ENCODE measurements at regions not wholly inside any gene's neighbourhood (a gene's known extent, or its start where the extent isn't known, plus 50 kb on each side); places are given as distances from the start of the nearest gene placed in this dataset.

DNA sequence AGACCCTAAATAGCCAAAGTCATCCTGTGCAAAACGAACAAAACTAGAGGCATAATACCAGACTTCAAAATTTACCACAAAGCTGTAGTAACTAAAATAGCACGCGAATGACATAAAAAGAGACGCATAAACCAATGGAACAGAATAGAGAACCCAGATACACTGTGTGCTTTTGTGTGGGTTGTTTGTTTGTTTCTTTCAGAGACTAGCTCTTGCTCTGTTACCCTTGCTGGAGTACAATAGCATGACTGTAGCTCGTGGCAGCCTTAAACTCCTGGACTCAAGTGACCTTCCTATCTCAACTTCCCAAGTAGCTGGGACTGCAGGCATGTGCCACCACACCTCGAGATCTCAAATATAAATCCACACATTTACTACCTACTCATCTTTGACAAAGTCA is 1314.6 kb upstream of the GBE1 start:
- DNase-seq = no peak

GRCh38 chr3:83074485-83074884 is 1313.0 kb upstream of the GBE1 start:
- DNase-seq = no peak

DNA sequence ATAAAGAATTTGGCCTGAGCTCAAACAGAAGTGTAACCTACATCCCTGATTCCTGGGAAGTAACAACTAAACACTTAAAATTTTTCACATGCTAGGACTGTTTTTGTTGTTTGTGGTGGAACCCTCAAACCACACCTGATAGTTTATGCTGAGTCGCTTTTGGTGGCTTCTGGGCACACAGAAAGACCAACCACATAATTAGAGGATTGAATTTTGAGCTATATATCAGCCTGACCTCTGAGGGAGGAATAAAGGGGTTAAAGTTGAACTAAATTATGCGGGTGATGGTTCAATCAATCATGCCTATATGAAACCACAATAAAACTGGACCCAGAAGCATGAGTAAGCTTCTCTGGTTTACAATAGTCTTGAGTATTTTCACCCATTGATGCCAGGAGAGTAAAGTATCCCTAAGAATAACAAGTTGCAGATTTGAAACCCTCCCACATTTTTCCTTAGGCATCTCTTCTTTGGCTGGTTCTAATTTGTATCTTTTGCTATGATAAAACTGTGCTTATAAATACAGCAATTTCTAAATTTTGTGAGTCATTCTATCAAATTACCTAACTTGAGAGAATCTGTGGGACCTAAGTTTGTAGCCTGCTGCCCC is 1304.5 kb upstream of the GBE1 start:
- no peak for DNase-seq

DNA sequence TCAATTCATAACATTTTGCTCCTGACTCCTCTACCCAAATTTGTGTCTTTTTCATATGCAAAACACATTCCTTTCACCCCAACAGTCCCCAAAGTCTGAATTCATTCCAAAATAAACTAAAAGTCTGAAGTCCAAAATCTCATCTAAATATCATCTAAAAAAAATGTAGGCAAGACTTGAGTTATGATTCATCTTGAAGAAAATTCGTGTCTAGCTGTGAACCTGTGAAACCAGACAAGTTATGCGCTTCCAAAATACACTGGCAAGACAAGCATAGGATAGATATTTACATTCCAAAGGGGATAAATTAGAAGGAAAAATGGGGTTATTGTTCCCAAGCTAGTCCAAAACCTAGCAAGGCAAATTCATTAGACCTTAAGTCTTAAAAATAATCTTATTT is 1302.0 kb upstream of the GBE1 start:
- DNase-seq = no peak

- DNase-seq = no peak
Observed at GRCh38 chr3:83048556-83048955, 1287.1 kb upstream of the GBE1 start.

DNA sequence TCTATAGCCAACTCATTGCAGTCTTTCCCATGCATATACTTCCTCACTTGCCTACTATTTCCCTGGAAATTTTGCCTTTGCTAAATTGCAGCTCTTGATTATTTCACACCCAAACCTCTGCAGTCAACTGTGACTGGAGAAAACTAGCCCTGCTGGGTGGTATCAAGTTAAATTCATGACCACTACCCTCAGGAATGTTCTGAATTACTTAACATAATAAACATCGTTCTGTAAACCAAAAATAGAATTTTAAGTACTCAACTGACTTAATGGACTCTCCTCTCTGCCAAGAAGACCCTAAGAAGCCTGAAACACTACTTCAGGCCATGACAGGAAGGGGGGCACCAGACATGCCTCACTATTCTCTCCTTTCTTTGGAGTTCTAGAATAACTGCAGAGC is 1278.0 kb upstream of the GBE1 start:
- no peak for DNase-seq

DNA sequence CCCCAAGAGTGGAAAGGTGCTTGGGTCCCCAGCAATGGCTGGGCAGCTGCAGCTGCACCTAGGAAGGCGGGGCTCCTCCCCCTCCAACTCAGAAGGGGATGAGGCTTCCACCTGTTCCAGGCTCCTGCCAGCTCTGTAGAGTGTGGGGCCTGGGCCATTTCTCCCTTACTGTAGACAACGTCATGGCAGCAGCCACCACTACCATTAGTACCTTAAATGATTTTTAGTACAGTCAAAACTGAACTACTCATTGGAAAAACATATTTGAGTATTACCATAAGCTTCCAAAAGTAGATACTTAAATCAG is 1274.2 kb upstream of the GBE1 start:
- no peak for DNase-seq

DNA sequence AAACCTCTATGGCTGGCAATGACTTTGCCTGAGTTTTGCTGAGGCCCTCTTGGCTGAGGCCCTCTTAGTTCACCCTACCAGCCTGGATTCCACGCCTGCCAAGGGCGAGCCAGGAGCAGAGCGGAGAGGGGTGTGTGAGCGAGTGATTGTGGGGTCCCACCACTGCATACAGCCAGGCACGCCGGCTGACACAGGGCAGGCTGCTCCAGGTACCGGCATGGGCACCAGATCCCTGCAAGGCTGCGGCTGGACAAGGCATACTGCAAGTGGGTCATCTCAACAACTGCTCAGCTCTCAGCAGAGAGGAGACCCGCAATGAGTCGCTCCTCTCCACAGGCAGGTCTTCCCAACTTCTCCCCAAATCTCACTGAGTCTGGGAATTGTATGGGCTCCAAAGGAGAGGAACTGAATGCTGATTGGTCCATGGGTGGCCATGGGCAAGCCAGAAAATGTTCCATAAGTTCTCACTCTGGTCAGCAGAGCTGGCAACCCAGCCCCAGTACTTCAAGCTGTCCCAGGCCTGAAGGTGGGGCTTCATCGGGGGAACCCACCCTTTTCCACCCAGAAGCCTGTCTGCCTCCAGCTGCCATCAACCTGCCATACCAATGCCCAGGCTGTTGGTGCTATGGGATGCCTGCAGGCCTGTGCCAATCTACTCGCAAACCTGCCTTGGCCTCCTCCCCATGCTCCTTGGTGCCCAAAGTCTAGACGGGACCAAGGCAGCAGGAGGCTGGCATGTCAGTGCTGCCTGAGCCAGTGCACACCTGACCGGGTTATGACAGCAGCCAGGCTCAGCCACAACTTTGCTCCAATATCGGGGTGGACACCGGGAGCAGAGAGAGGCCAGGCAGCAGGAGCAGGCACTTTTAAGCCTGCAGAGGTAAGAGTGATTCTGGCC is 1273.6 kb upstream of the GBE1 start:
- no peak for DNase-seq

DNA sequence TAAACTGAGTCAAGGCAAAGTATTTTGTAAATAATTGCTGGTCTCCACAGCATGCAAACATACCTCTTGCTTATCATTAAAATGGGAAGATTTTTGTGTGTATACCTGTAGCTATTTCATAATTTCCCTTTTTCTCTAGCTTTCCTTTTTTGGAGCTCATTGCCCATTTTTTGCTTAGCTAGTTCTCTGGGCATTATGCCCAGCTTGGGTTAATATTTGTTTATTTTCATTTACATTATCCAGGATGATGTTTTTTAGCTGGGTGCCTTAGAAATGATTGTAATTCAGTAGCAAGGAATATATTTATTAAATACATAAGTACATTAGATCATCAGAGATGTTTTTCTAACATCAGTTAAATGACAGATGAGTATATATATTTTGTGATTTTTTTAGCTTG is 1271.7 kb upstream of the GBE1 start:
- DNase-seq = no peak

DNA sequence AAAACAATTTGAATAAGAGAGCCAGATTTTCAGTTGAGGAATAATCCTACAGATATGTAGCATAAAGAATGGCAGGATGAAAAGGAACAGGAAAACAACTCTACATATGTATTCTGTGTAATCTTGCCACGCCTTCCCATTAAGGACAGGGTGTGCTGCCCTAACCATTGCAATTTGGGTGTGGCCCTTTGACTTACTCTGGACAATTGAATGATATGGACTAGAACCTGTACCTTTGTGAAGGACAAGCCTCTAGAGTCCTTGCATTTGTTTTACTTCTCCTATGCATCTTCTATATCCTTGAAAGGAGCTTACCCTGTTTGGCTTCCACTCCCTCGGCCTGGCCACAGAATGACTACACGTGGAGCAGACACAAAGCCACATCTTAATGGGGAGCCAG is 1261.6 kb upstream of the GBE1 start:
- no peak for DNase-seq

- no peak for DNase-seq
Observed at GRCh38 chr3:83011481-83011880, 1250.0 kb upstream of the GBE1 start.

DNA sequence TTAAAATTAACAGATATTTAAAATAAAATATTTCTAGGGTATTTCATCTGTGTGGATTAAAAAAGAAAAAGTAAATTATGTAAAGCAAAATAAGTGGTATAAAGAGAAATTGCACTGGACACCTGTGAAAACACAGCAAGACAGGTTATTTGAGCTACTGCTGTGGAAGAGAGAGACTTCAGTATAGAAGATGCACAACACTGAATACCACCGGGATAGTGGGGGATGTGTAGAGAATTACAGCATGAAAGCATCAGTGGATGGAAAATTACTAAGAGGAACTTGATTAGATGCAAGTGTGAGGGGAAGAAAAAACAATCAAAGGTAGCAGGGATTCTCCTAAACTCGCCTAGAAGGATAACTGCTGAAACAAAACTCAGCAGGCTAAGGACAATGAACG is 1242.5 kb upstream of the GBE1 start:
- DNase-seq = no peak

- no peak for DNase-seq
Observed at GRCh38 chr3:83002869-83003445, 1241.5 kb upstream of the GBE1 start.

GRCh38 chr3:82999777-83000176 is 1238.3 kb upstream of the GBE1 start:
- DNase-seq = no peak

- DNase-seq = no peak
Observed at GRCh38 chr3:82978368-82978767, 1216.9 kb upstream of the GBE1 start.

DNA sequence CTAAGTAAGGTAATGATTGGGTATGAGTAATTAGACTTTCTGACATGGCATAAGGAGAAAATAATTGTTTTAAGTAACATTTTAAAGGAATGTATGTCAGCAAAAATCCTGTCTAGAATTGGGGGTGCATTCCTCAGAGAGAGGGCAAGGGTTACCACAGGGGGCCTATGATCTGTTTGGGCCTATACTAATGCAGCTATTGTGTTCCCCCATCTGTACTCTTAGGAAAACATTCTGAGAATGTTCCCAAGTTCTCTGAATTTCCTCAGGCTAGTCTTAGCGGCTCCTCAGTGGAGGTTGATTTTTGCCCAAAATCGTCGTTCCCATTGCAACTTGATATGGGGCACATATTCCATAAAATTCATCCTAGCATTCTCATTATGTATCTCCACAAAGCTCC is 1216.4 kb upstream of the GBE1 start:
- DNase-seq = no peak

GRCh38 chr3:82973791-82974190 is 1212.3 kb upstream of the GBE1 start:
- no peak for DNase-seq

- DNase-seq = no peak
Observed at GRCh38 chr3:82960379-82960778, 1198.9 kb upstream of the GBE1 start.

GRCh38 chr3:82957696-82958095 is 1196.3 kb upstream of the GBE1 start:
- peak; percentile 6 for DNase-seq

DNA sequence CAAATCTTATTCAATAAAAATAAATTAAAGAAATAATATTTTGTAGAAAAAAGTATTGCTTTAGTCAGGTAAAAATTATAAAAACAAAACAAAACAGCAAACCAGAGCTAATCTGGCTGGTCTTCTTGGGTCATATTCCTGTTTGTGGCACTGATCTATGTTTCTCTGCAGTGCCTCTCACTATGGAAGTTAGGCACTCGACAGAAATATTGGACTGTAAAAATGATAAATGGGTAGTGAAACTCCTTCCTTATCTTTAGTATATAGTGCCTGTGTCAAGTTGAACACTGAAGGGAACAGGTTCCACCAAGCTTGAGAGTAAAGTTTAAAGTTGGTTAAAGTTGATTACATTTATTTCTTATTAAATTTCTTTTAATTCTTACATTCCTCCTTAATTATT is 1195.6 kb upstream of the GBE1 start:
- DNase-seq = no peak

- DNase-seq = no peak
Observed at GRCh38 chr3:82954486-82954885, 1193.0 kb upstream of the GBE1 start.

DNA sequence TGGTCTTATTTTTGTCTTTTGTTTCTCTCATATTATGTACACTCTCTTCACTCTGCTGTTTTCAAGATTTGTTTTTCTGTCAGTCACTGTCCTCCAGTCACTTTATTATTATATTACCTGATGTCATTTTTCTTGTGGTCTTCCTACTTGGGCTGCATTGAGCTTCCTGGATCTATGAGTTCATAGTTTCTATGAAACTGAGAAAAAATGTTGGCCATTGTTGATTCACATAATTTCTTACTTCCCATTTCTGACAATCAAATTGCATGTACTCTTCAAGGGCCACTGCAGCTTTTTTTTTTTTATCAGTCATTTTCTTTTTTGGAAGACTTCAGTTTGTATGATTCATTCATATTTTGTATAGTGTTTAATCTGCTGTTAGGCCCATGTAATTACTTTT is 1180.6 kb upstream of the GBE1 start:
- no peak for DNase-seq

DNA sequence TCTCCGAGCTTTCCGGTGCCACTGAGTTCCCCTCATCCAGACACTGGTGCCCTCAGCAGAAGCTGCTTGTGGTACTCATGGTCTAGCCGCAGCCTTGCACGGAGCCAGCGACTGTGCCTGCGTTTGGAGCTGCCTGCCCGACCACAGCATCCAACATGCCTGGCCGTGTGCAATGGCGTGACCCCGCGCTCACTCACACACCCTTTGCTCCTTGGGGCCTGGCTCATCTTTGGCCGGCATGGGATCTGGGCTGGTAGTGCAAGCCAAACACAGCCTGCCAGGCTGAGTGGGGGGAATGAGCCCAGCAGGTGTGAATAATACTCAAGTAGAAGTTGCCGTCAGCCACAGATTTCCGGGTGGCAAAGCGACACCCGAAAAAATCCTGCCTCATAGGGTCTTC is 1178.7 kb upstream of the GBE1 start:
- no peak for DNase-seq

DNA sequence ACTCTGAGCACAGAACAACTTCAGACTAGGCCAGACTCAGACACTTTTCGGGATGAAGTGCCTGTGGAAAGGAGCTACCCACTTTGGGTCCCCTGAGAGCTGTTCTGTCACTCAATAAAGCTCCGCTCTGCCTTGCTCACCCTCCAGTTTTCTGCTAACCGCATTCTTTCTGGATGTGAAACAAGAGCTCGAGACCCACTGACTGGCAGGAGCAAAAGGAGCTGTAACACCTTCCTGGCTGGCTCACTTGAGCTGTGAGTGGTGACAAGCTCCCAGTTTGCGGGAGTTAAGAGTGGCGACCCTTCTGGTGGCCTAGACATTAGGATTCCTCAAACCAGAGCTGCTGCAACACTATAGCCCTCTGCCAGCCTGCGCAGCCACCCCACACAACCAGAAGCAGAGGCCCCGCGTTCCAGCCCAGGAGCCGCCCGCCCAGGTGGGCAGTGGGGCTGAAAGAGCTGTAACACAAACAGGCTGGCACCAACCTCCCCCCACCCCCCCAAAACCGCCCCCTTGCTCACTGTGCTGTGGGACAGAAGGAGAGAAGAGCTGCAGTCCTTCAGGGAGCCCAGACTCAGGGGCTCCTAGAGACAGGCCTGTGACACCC is 1178.1 kb upstream of the GBE1 start:
- no peak for DNase-seq

Data from skin of body (tissue), 1 donor.